ENCODE measurements at regions not wholly inside any gene's neighbourhood (a gene's known extent, or its start where the extent isn't known, plus 50 kb on each side); places are given as distances from the start of the nearest gene placed in this dataset.

DNA sequence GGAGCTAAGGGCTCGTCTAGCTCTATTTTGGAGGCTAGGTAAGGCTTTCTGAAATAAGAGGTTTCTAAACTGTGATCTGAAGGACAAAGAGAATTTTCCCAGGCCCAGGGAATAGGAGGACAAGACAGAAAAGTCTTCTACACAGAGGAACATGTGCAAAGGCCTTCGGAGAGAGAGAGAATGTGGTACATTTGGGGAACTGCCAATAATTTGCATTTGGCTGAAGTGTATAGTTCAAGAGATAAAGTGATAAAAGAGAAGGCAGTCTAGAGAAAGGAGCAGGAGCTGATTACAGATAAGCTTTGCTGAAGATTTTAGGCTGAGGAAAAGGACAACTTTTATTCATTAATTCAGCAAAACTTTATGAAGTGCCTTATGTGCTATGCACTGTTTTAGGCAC, 214.4 kb upstream of the ELL2 start:
- Histone ChIP-seq H3K4me3 (replicated peaks; ENCODE audit: insufficient read depth, low read length) (no peak overlapping the region), H3K27me3 (ENCODE audit: insufficient read depth, poor library complexity, severe bottlenecking) (no peaks in the 10 kb centered on the region), H3K27ac (replicated peaks) (no peak overlapping the region)
- no peak for DNase-seq (ENCODE audit: low read depth in 1 of 2, low spot score in 1 of 2)
- TF ChIP-seq SPI1 (IDR thresholded peaks at IDR 0.05; ENCODE audit: borderline replicate concordance, low read depth) (no peak), POLR2AphosphoS5 (IDR thresholded peaks at IDR 0.05; ENCODE audit: low read depth) (no peak), GABPA (IDR thresholded peaks at IDR 0.05; ENCODE audit: low read depth) (no peak)
- TF ChIP-seq, protein P1, sequence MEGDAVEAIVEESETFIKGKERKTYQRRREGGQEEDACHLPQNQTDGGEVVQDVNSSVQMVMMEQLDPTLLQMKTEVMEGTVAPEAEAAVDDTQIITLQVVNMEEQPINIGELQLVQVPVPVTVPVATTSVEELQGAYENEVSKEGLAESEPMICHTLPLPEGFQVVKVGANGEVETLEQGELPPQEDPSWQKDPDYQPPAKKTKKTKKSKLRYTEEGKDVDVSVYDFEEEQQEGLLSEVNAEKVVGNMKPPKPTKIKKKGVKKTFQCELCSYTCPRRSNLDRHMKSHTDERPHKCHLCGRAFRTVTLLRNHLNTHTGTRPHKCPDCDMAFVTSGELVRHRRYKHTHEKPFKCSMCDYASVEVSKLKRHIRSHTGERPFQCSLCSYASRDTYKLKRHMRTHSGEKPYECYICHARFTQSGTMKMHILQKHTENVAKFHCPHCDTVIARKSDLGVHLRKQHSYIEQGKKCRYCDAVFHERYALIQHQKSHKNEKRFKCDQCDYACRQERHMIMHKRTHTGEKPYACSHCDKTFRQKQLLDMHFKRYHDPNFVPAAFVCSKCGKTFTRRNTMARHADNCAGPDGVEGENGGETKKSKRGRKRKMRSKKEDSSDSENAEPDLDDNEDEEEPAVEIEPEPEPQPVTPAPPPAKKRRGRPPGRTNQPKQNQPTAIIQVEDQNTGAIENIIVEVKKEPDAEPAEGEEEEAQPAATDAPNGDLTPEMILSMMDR (IDR thresholded peaks at IDR 0.05; ENCODE audit: insufficient read depth, low read length) = no peak
- TF ChIP-seq, protein P2, sequence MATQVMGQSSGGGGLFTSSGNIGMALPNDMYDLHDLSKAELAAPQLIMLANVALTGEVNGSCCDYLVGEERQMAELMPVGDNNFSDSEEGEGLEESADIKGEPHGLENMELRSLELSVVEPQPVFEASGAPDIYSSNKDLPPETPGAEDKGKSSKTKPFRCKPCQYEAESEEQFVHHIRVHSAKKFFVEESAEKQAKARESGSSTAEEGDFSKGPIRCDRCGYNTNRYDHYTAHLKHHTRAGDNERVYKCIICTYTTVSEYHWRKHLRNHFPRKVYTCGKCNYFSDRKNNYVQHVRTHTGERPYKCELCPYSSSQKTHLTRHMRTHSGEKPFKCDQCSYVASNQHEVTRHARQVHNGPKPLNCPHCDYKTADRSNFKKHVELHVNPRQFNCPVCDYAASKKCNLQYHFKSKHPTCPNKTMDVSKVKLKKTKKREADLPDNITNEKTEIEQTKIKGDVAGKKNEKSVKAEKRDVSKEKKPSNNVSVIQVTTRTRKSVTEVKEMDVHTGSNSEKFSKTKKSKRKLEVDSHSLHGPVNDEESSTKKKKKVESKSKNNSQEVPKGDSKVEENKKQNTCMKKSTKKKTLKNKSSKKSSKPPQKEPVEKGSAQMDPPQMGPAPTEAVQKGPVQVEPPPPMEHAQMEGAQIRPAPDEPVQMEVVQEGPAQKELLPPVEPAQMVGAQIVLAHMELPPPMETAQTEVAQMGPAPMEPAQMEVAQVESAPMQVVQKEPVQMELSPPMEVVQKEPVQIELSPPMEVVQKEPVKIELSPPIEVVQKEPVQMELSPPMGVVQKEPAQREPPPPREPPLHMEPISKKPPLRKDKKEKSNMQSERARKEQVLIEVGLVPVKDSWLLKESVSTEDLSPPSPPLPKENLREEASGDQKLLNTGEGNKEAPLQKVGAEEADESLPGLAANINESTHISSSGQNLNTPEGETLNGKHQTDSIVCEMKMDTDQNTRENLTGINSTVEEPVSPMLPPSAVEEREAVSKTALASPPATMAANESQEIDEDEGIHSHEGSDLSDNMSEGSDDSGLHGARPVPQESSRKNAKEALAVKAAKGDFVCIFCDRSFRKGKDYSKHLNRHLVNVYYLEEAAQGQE (IDR thresholded peaks at IDR 0.05; ENCODE audit: insufficient replicate concordance, low read depth) = no peak

DNA sequence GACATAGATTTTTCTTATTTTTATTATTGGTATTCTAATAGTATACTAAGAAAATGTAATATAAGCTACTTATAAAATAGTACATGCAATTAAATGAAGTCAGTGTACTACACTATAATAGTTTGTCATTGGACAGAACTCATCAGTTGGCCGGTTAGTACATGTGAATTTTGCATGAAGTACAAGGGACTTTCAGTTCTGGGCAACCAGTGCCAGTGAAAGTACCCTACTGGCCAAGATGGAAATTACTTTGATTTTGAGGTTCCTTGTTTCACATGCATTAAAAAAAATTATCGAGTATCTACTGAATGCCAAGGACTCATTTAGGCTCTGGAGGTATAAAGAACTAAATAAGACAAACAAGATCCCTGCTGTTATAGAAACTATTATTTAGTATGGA, 213.4 kb upstream of the ELL2 start:
- Histone ChIP-seq H3K27me3 (ENCODE audit: insufficient read depth, poor library complexity, severe bottlenecking) (no peaks in the 10 kb centered on the region), H3K4me3 (replicated peaks; ENCODE audit: insufficient read depth, low read length) (no peak overlapping the region), H3K27ac (replicated peaks) (no peak overlapping the region)
- TF ChIP-seq POLR2AphosphoS5 (IDR thresholded peaks at IDR 0.05; ENCODE audit: low read depth) (no peak), GABPA (IDR thresholded peaks at IDR 0.05; ENCODE audit: low read depth) (no peak), SPI1 (IDR thresholded peaks at IDR 0.05; ENCODE audit: borderline replicate concordance, low read depth) (no peak)
- TF ChIP-seq, protein P1 (IDR thresholded peaks at IDR 0.05; ENCODE audit: insufficient read depth, low read length) = peak; percentile 1
- TF ChIP-seq, protein P2 (IDR thresholded peaks at IDR 0.05; ENCODE audit: insufficient replicate concordance, low read depth) = no peak
- peak in 1 of 2 experiments; percentile 1 for DNase-seq (ENCODE audit: low read depth in 1 of 2, low spot score in 1 of 2)

DNA sequence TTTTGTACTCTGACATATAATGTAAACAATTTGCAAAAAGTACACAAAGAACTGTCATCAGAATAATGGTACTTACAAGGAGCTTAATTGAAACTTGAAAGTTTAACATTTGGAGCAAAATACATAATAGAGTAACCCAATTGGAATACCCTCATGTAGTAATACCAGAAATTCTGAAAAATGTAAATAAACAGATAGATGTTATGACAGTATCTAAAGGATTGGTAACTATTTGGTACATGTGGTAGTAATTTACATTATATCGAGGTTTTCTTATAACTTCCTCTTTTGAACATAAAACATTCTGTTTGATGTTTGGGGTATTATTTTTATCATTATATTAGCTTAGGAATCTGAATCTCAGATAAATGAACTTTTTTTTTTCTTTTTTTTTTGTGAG, 211.7 kb upstream of the ELL2 start:
- TF ChIP-seq SPI1 (IDR thresholded peaks at IDR 0.05; ENCODE audit: borderline replicate concordance, low read depth) (no peak), POLR2AphosphoS5 (IDR thresholded peaks at IDR 0.05; ENCODE audit: low read depth) (no peak), GABPA (IDR thresholded peaks at IDR 0.05; ENCODE audit: low read depth) (no peak)
- TF ChIP-seq, protein P2 (IDR thresholded peaks at IDR 0.05; ENCODE audit: insufficient replicate concordance, low read depth) = no peak
- TF ChIP-seq, protein P1 (IDR thresholded peaks at IDR 0.05; ENCODE audit: insufficient read depth, low read length) = no peak
- H3K27me3 ChIP-seq (ENCODE audit: insufficient read depth, poor library complexity, severe bottlenecking) = no peaks in the 10 kb centered on the region
- no peak for DNase-seq (ENCODE audit: low read depth in 1 of 2, low spot score in 1 of 2)
- no peak overlapping the region for H3K4me3 ChIP-seq (replicated peaks; ENCODE audit: insufficient read depth, low read length)
- H3K27ac ChIP-seq (replicated peaks) = no peak overlapping the region
